ENCODE measurements at regions not wholly inside any gene's neighbourhood (a gene's known extent, or its start where the extent isn't known, plus 50 kb on each side); places are given as distances from the start of the nearest gene placed in this dataset.

- Mint-ChIP-seq H3K4me1 (no peaks in the 10 kb centered on the region), H3K9me3 (peaks cover 13% of the 10 kb centered on the region), H3K27ac (ENCODE audit: low read depth) (no peak overlapping the region), H3K36me3 (ENCODE audit: insufficient read depth) (no peaks in the 10 kb centered on the region), H3K4me3 (no peak overlapping the region), H3K27me3 (no peaks in the 10 kb centered on the region)
- ATAC-seq (replicated peaks; ENCODE audit: extremely low read depth, poor library complexity, severe bottlenecking) (no peak), DNase-seq (ENCODE audit: low spot score in 2 of 2) (no peak)
These were observed 212.9 kb upstream of the CNTNAP2 start for GRCh38 chr7:145903658-145904057.

GRCh38 chr7:145902123-145902522, 214.5 kb upstream of the CNTNAP2 start:
- DNase-seq (ENCODE audit: low spot score in 2 of 2): no peak
- H3K27me3 Mint-ChIP-seq: no peaks in the 10 kb centered on the region
- no peak overlapping the region for H3K27ac Mint-ChIP-seq (ENCODE audit: low read depth)
- no peaks in the 10 kb centered on the region for H3K4me1 Mint-ChIP-seq
- H3K4me3 Mint-ChIP-seq: no peak overlapping the region
- H3K9me3 Mint-ChIP-seq: peaks cover 21% of the 10 kb centered on the region
- no peaks in the 10 kb centered on the region for H3K36me3 Mint-ChIP-seq (ENCODE audit: insufficient read depth)
- no peak for ATAC-seq (replicated peaks; ENCODE audit: extremely low read depth, poor library complexity, severe bottlenecking)

- no peaks in the 10 kb centered on the region for H3K27me3 Mint-ChIP-seq
- no peaks in the 10 kb centered on the region for H3K4me1 Mint-ChIP-seq
- no peak overlapping the region for H3K4me3 Mint-ChIP-seq
- no peaks in the 10 kb centered on the region for H3K36me3 Mint-ChIP-seq (ENCODE audit: insufficient read depth)
- DNase-seq (ENCODE audit: low spot score in 2 of 2) (no peak), ATAC-seq (replicated peaks; ENCODE audit: extremely low read depth, poor library complexity, severe bottlenecking) (no peak)
- no peak overlapping the region for H3K27ac Mint-ChIP-seq (ENCODE audit: low read depth)
- peaks cover 25% of the 10 kb centered on the region for H3K9me3 Mint-ChIP-seq
These were observed 216.7 kb upstream of the CNTNAP2 start for GRCh38 chr7:145899938-145900337.

GRCh38 chr7:145893925-145894535, 222.6 kb upstream of the CNTNAP2 start:
- no peaks in the 10 kb centered on the region for H3K36me3 Mint-ChIP-seq (ENCODE audit: insufficient read depth)
- DNase-seq (ENCODE audit: low spot score in 2 of 2) (no peak), ATAC-seq (replicated peaks; ENCODE audit: extremely low read depth, poor library complexity, severe bottlenecking) (no peak)
- no peak overlapping the region for H3K27ac Mint-ChIP-seq (ENCODE audit: low read depth)
- no peaks in the 10 kb centered on the region for H3K4me1 Mint-ChIP-seq
- H3K9me3 Mint-ChIP-seq: peaks cover 25% of the 10 kb centered on the region
- H3K4me3 Mint-ChIP-seq: no peak overlapping the region
- no peaks in the 10 kb centered on the region for H3K27me3 Mint-ChIP-seq

- Mint-ChIP-seq H3K4me1 (no peaks in the 10 kb centered on the region), H3K27ac (ENCODE audit: low read depth) (no peak overlapping the region), H3K36me3 (ENCODE audit: insufficient read depth) (no peaks in the 10 kb centered on the region), H3K9me3 (peaks cover 18% of the 10 kb centered on the region), H3K4me3 (no peak overlapping the region), H3K27me3 (no peaks in the 10 kb centered on the region)
- ATAC-seq (replicated peaks; ENCODE audit: extremely low read depth, poor library complexity, severe bottlenecking): no peak
- no peak for DNase-seq (ENCODE audit: low spot score in 2 of 2)
These were observed 231.7 kb upstream of the CNTNAP2 start for GRCh38 chr7:145884716-145885514.

- no peak for ATAC-seq (replicated peaks; ENCODE audit: extremely low read depth, poor library complexity, severe bottlenecking)
- Mint-ChIP-seq H3K9me3 (peaks cover 8% of the 10 kb centered on the region), H3K36me3 (ENCODE audit: insufficient read depth) (no peaks in the 10 kb centered on the region), H3K4me3 (no peak overlapping the region), H3K27ac (ENCODE audit: low read depth) (no peak overlapping the region), H3K4me1 (no peaks in the 10 kb centered on the region), H3K27me3 (no peaks in the 10 kb centered on the region)
- no peak for DNase-seq (ENCODE audit: low spot score in 2 of 2)
These were observed 240.2 kb upstream of the CNTNAP2 start for GRCh38 chr7:145876376-145876775.

- Mint-ChIP-seq H3K36me3 (ENCODE audit: insufficient read depth) (no peaks in the 10 kb centered on the region), H3K27me3 (no peaks in the 10 kb centered on the region), H3K4me1 (no peaks in the 10 kb centered on the region), H3K27ac (ENCODE audit: low read depth) (no peak overlapping the region), H3K4me3 (no peak overlapping the region), H3K9me3 (peaks cover 8% of the 10 kb centered on the region)
- ATAC-seq (replicated peaks; ENCODE audit: extremely low read depth, poor library complexity, severe bottlenecking): no peak
- no peak for DNase-seq (ENCODE audit: low spot score in 2 of 2)
These were observed 241.3 kb upstream of the CNTNAP2 start for GRCh38 chr7:145875267-145875666.

GRCh38 chr7:145868935-145869334, 247.7 kb upstream of the CNTNAP2 start:
- Mint-ChIP-seq H3K9me3 (peaks cover 13% of the 10 kb centered on the region), H3K36me3 (ENCODE audit: insufficient read depth) (no peaks in the 10 kb centered on the region), H3K27ac (ENCODE audit: low read depth) (no peak overlapping the region), H3K27me3 (no peaks in the 10 kb centered on the region), H3K4me3 (no peak overlapping the region), H3K4me1 (no peaks in the 10 kb centered on the region)
- ATAC-seq (replicated peaks; ENCODE audit: extremely low read depth, poor library complexity, severe bottlenecking): no peak
- no peak for DNase-seq (ENCODE audit: low spot score in 2 of 2)

GRCh38 chr7:145862212-145862611, 254.4 kb upstream of the CNTNAP2 start:
- Mint-ChIP-seq H3K9me3 (peaks cover 28% of the 10 kb centered on the region), H3K27me3 (no peaks in the 10 kb centered on the region), H3K4me3 (no peak overlapping the region), H3K36me3 (ENCODE audit: insufficient read depth) (no peaks in the 10 kb centered on the region), H3K4me1 (no peaks in the 10 kb centered on the region), H3K27ac (ENCODE audit: low read depth) (no peak overlapping the region)
- DNase-seq (ENCODE audit: low spot score in 2 of 2) (no peak), ATAC-seq (replicated peaks; ENCODE audit: extremely low read depth, poor library complexity, severe bottlenecking) (no peak)

- Mint-ChIP-seq H3K4me3 (no peak overlapping the region), H3K4me1 (no peaks in the 10 kb centered on the region), H3K36me3 (ENCODE audit: insufficient read depth) (no peaks in the 10 kb centered on the region), H3K27me3 (no peaks in the 10 kb centered on the region), H3K9me3 (peaks cover 33% of the 10 kb centered on the region), H3K27ac (ENCODE audit: low read depth) (no peak overlapping the region)
- ATAC-seq (replicated peaks; ENCODE audit: extremely low read depth, poor library complexity, severe bottlenecking) (no peak), DNase-seq (ENCODE audit: low spot score in 2 of 2) (no peak)
These were observed 255.8 kb upstream of the CNTNAP2 start for GRCh38 chr7:145860809-145861208.

- Mint-ChIP-seq H3K36me3 (ENCODE audit: insufficient read depth) (no peaks in the 10 kb centered on the region), H3K9me3 (peaks cover 18% of the 10 kb centered on the region), H3K4me1 (no peaks in the 10 kb centered on the region), H3K4me3 (no peak overlapping the region), H3K27me3 (no peaks in the 10 kb centered on the region), H3K27ac (ENCODE audit: low read depth) (no peak overlapping the region)
- DNase-seq (ENCODE audit: low spot score in 2 of 2) (no peak), ATAC-seq (replicated peaks; ENCODE audit: extremely low read depth, poor library complexity, severe bottlenecking) (no peak)
These were observed 266.0 kb upstream of the CNTNAP2 start for GRCh38 chr7:145850636-145851035.

GRCh38 chr7:145848691-145849090, 267.9 kb upstream of the CNTNAP2 start:
- Mint-ChIP-seq H3K4me3 (no peak overlapping the region), H3K27ac (ENCODE audit: low read depth) (no peak overlapping the region), H3K36me3 (ENCODE audit: insufficient read depth) (no peaks in the 10 kb centered on the region), H3K4me1 (no peaks in the 10 kb centered on the region), H3K27me3 (no peaks in the 10 kb centered on the region), H3K9me3 (peaks cover 19% of the 10 kb centered on the region)
- ATAC-seq (replicated peaks; ENCODE audit: extremely low read depth, poor library complexity, severe bottlenecking): no peak
- DNase-seq (ENCODE audit: low spot score in 2 of 2): no peak

GRCh38 chr7:145845345-145845744, 271.3 kb upstream of the CNTNAP2 start:
- no peak overlapping the region for H3K4me3 Mint-ChIP-seq
- ATAC-seq (replicated peaks; ENCODE audit: extremely low read depth, poor library complexity, severe bottlenecking) (no peak), DNase-seq (ENCODE audit: low spot score in 2 of 2) (no peak)
- H3K36me3 Mint-ChIP-seq (ENCODE audit: insufficient read depth): no peaks in the 10 kb centered on the region
- peaks cover 26% of the 10 kb centered on the region for H3K9me3 Mint-ChIP-seq
- no peak overlapping the region for H3K27ac Mint-ChIP-seq (ENCODE audit: low read depth)
- H3K4me1 Mint-ChIP-seq: no peaks in the 10 kb centered on the region
- H3K27me3 Mint-ChIP-seq: no peaks in the 10 kb centered on the region

Data from central memory CD8-positive, alpha-beta T cell (primary cell).